Mucosa of rectum (tissue), 2 donors: ENCODE measurements at regions not wholly inside any gene's neighbourhood (a gene's known extent, or its start where the extent isn't known, plus 50 kb on each side); places are given as distances from the start of the nearest gene placed in this dataset.

Experiments used
- H3K27ac ChIP-seq, 2 donors: one replicate each; pipeline ENCODE4 v1.7.0; 2013; ENCODE audit warnings: inconsistent platforms in 2 of 2, low read depth in 2 of 2, low read length in 2 of 2
- H3K27me3 ChIP-seq, 2 donors: one replicate each; pipeline ENCODE4 v1.7.0; 2013; ENCODE audit warnings: low read length in 2 of 2; ENCODE audit not compliant: control insufficient read depth in 2 of 2, insufficient read depth in 2 of 2
- H3K36me3 ChIP-seq, 2 donors: one replicate each; pipeline ENCODE4 v1.7.0; 2013; ENCODE audit warnings: low read length in 2 of 2; ENCODE audit not compliant: control insufficient read depth in 2 of 2, insufficient read depth in 2 of 2
- H3K4me1 ChIP-seq, 2 donors: one replicate each; pipeline ENCODE4 v1.7.0; 2013; ENCODE audit warnings: low read length in 2 of 2, mild to moderate bottlenecking in 1 of 2; ENCODE audit not compliant: control insufficient read depth in 2 of 2, insufficient read depth in 2 of 2
- H3K4me3 ChIP-seq, 2 donors: one replicate each; pipeline ENCODE4 v1.7.0; 2013; ENCODE audit warnings: low read length in 2 of 2
- H3K9ac ChIP-seq, 2 donors: one replicate each; pipeline ENCODE4 v1.7.0; 2013; ENCODE audit warnings: low read length in 2 of 2, low read depth in 1 of 2, mild to moderate bottlenecking in 1 of 2
- H3K9me3 ChIP-seq, 2 donors: one replicate each; pipeline ENCODE4 v1.7.0; 2013; ENCODE audit warnings: low read length in 2 of 2; ENCODE audit not compliant: control insufficient read depth in 2 of 2
- donor health status: healthy.
- donor health status: Normal muscosa, but diverticular disease.

DNA sequence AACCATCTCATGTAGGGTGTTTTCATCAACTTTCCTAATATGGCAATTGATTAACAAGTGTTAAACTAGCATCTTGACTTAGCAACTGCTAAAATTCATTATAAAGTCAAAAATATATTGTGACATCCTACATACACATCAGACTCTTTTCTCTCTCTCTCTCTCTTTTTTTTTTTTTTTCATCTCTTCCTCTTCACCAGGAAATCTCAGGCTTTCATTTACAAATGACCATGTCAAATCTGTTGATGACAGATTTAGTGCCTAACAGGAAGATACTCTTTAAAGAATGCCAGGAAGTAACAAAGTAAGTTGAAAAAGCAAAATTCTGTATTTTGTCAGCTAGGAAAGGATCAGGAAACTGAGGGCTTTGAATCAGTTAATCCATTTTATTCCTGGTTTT is 365.5 kb downstream of the PCDH7 start:
- Histone ChIP-seq H3K27ac (no peak overlapping the region), H3K9ac (no peak overlapping the region), H3K36me3 (no peaks in the 10 kb centered on the region), H3K4me3 (no peak overlapping the region), H3K9me3 (no peaks in the 10 kb centered on the region), H3K4me1 (no peaks in the 10 kb centered on the region), H3K27me3 (no peaks in the 10 kb centered on the region)

- no peak overlapping the region for H3K27ac ChIP-seq
Observed at GRCh38 chr4:31086756-31087330, 366.7 kb downstream of the PCDH7 start.

DNA sequence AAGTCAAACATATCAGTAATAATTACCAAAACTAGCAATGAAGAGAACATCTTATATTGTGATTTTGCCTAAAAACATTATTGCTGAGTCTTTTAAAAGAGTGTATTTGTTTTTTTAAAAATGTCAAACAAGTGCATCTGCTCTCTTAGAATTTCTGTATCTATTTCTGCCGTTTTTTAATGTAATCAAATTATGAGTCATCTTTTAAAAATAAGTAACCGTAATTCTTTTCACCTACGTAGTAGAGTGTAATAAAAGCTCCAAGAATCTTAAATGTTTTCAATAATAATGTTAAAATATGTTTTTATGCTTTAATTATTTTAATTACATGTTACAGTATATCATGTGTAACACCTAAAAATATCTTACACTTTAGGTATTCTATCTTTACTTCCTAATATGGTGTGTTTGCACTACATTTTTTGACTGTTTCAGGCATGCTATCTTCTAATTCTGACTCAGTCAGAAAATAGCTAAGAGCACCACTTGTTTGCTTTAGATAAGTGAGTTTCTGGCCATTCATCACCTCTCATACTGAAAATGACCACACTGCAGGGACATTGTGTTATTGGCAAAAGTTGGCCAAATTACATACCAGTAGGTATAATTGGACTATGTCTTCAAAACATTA is 368.5 kb downstream of the PCDH7 start:
- Histone ChIP-seq H3K9me3 (no peaks in the 10 kb centered on the region), H3K9ac (no peak overlapping the region), H3K4me1 (no peaks in the 10 kb centered on the region), H3K36me3 (no peaks in the 10 kb centered on the region), H3K27me3 (no peaks in the 10 kb centered on the region), H3K27ac (no peak overlapping the region), H3K4me3 (no peak overlapping the region)

More at GRCh38 chr4:31086756-31087330, 366.7 kb downstream of the PCDH7 start:
- no peaks in the 10 kb centered on the region for H3K27me3 ChIP-seq
- no peak overlapping the region for H3K9ac ChIP-seq
- no peaks in the 10 kb centered on the region for H3K36me3 ChIP-seq
- no peaks in the 10 kb centered on the region for H3K9me3 ChIP-seq
- no peak overlapping the region for H3K4me3 ChIP-seq
- no peaks in the 10 kb centered on the region for H3K4me1 ChIP-seq

- H3K9me3 ChIP-seq = no peaks in the 10 kb centered on the region
- H3K4me3 ChIP-seq = no peak overlapping the region
- H3K4me1 ChIP-seq = no peaks in the 10 kb centered on the region
- no peaks in the 10 kb centered on the region for H3K36me3 ChIP-seq
- no peak overlapping the region for H3K9ac ChIP-seq
- no peaks in the 10 kb centered on the region for H3K27me3 ChIP-seq
- H3K27ac ChIP-seq = no peak overlapping the region
Observed at GRCh38 chr4:31089815-31090214, 369.6 kb downstream of the PCDH7 start.

- Histone ChIP-seq H3K9ac (no peak overlapping the region), H3K27ac (no peak overlapping the region), H3K27me3 (no peaks in the 10 kb centered on the region), H3K4me3 (no peak overlapping the region), H3K36me3 (no peaks in the 10 kb centered on the region), H3K9me3 (no peaks in the 10 kb centered on the region), H3K4me1 (no peaks in the 10 kb centered on the region)
Observed at GRCh38 chr4:31094474-31094873, 374.3 kb downstream of the PCDH7 start.

- H3K36me3 ChIP-seq = no peaks in the 10 kb centered on the region
- no peaks in the 10 kb centered on the region for H3K4me1 ChIP-seq
- no peaks in the 10 kb centered on the region for H3K27me3 ChIP-seq
- H3K9me3 ChIP-seq = no peaks in the 10 kb centered on the region
- no peak overlapping the region for H3K27ac ChIP-seq
- H3K9ac ChIP-seq = no peak overlapping the region
- H3K4me3 ChIP-seq = no peak overlapping the region
Observed at GRCh38 chr4:31097999-31098398, 377.8 kb downstream of the PCDH7 start.

DNA sequence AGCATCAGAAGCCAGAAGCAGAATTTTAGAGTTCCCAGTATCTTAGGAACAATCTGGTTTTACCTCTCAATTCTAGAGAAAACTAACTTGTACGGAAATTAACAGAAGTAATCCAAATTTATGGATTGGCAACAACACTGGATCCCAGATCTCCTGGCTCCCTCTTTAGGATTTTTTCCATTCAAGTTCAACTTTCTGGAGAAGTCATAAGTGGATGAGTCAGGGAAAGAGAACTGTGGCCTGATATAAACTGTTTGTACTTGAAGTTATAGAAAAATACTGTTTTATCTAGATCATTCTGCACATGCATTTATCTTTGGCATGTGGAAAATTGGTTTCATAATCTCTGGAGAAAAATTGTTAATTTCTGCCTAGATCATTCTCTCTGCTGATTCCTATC is 380.4 kb downstream of the PCDH7 start:
- Histone ChIP-seq H3K27me3 (no peaks in the 10 kb centered on the region), H3K4me1 (no peaks in the 10 kb centered on the region), H3K4me3 (no peak overlapping the region), H3K27ac (no peak overlapping the region), H3K36me3 (no peaks in the 10 kb centered on the region), H3K9ac (no peak overlapping the region), H3K9me3 (no peaks in the 10 kb centered on the region)

DNA sequence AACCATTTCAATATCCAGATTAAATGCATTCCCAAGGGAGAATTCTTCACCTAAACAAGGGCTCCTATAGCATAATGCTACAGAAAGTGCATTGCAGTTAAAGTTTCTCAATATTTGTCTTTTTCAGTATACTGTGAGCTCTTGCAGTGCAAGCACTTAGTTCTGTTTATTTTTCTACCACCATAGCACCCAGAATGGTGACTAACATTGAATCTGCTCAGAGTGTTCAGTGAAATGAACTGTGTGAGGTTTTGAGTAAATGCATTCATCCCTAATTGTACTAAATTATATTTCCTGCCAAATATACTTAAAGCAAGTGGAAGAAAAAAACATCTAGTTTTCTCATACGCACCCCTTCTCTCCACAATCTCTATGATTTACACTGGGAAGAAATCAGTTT is 383.9 kb downstream of the PCDH7 start:
- Histone ChIP-seq H3K27me3 (no peaks in the 10 kb centered on the region), H3K36me3 (no peaks in the 10 kb centered on the region), H3K4me1 (no peaks in the 10 kb centered on the region), H3K4me3 (no peak overlapping the region), H3K9ac (no peak overlapping the region), H3K9me3 (no peaks in the 10 kb centered on the region), H3K27ac (no peak overlapping the region)

DNA sequence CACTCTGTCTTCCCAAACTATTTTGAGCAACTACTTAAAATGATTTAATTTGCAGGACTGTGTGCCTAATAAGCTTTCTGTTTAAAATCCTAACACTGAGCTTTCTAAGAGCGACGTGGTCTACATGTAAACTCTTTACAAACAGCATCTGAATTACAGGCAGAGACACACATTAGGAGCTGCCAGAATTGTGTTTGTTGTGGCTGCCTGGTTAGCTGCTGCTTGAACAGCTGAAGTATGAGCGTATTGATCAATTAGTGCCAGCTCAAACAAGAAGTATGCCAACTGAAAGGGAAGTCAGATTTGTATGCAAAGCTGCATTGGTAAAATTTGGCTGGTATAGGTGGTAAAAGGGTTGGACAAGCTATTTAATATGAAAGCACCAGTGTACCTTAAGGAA is 384.4 kb downstream of the PCDH7 start:
- Histone ChIP-seq H3K9ac (no peak overlapping the region), H3K4me3 (no peak overlapping the region), H3K9me3 (no peaks in the 10 kb centered on the region), H3K27me3 (no peaks in the 10 kb centered on the region), H3K4me1 (no peaks in the 10 kb centered on the region), H3K36me3 (no peaks in the 10 kb centered on the region), H3K27ac (no peak overlapping the region)

GRCh38 chr4:31106419-31106818 is 386.2 kb downstream of the PCDH7 start:
- Histone ChIP-seq H3K9ac (no peak overlapping the region), H3K27ac (no peak overlapping the region), H3K4me1 (no peaks in the 10 kb centered on the region), H3K27me3 (no peaks in the 10 kb centered on the region), H3K36me3 (no peaks in the 10 kb centered on the region), H3K4me3 (no peak overlapping the region), H3K9me3 (no peaks in the 10 kb centered on the region)
